HPDE6-E6E7 (cell line): ENCODE measurements at regions not wholly inside any gene's neighbourhood (a gene's known extent, or its start where the extent isn't known, plus 50 kb on each side); places are given as distances from the start of the nearest gene placed in this dataset.

Source experiments
- DNase-seq: peaks from one replicate; pipeline ENCODE4 v3.0.0; 2011; ENCODE audit warnings: missing footprints; ENCODE audit errors: extremely low spot score

DNA sequence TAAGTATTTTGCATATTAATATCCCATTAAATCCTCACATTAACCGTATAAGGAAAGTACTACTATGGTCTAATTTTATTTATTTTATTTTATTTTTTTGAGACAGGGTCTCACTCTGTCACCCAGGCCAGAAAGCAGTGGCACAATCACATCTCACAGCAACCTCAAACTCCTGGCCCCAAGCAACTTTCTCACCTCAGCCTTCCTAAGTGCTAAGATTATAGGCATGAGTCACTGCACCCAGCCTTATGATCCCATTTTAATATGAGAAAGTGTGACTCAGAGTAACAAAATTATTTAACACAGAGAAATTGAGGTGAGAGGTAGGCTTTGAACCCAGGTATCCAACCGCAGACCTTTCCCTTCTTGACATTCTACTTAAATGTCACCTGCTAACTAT, 330.0 kb upstream of the POU3F3 start:
- DNase-seq, result no peak

DNA sequence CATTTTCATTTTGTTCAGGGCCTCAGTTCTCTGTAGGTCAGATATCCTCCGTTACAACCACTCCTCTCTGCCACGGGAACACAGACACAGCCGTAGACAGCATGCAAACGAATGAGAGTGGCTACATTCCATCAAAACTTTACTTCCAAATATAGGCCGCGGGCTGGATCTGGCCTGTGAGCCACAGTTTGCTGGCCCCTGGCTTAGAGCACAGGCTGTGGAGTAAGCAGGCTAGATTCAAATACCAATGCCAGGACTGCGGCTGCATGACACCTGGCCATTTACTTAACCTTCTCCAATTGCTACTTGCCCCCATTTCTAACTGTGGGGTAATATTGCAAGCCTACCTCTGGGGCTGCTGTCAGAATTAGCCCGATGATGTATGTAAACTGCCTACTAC, 325.8 kb upstream of the POU3F3 start:
- no peak for DNase-seq

DNA sequence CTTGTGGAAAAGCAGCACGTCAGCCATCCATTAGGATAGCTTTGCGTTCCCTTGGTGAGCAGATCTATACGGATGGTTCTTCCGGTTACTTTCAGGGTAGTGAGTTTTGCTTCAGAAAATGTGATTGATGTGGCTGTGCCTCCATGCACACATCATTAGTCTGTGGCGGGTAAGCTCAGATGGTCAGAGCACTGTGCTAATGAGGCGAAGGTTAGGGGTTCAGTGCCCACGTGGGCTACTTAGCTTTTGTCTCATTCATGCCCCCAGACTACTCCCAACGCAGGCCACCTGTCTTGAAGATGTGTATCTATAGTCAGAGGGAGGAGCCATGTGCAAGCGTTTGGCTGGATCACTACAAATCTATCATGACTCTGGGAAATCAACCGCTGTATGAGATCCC, 322.8 kb upstream of the POU3F3 start:
- DNase-seq, result no peak

DNA sequence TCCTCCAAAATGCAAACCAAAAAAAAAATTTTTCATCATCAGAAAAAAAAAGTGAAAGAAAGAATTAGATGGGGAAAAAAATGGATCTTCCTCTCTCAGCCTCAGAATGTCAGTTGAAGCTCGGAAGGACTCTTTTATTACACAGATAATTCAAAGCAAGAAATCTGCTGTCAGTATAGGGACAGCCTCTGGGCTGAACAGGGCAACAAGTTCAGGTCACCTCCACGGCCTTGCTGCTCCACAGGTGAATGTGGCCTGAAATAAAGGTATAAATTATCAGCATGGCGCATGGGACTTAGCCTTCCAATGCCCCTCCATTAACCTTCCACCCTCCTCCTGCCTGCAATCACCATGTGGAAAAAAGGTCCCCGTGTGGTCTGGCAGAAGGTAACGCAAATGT, 316.8 kb upstream of the POU3F3 start:
- no peak for DNase-seq

DNA sequence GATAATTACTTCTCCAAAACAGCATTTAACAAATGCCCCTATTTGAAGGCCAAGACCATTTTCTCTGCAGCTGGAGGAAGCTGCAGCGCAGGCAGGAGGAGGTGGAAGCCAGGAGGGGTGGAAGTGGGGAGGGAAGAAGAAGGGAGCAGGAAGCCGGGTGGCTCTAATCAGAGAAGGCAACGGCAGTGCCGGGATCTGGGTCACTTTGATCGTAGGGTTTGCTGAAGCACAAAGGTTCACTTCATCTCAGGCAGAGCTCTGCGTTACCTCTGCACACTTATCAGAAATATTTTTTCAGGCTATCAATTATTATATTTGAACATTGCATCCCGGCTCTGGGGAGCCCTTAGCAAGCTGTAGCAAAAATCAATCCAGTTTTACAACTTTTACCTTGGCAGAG, 315.8 kb upstream of the POU3F3 start:
- no peak for DNase-seq

DNA sequence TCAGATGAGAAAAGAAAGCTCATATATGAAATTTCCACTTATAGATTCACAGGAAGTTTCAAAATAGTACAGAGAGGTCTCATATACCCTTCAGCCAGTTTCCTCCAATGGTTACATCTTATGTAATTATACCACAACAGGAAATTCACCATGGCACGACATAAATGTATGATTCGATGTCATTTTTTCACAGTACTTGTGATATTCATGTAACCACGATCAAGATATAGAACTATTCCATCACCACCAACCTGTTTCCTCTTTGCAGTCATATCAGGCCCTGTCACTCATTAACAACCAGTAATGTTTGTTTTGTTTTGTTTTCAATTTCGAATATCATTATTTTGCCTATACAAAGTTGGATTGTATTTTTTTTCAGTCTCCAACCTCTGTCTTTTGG, 314.3 kb upstream of the POU3F3 start:
- DNase-seq, result no peak

DNA sequence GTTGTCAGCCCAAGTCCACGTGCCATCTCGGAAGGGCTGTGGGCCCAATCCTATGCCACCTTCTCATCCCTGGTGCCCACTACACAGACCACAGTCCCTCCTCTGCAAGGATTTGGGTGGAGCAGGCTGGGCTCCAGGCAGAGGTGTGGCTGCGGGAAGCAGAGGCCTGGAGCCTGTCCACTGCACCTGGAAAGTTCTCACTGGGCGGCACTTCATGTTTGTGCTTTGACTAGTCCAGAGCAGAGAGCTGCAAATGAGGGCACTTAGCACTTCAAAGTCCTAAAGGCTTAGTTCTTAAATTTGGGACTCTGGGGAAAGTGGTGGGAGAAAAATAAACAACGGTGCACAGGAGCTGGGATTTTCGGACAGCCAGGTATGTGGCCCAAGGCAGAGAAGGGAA, 308.9 kb upstream of the POU3F3 start:
- DNase-seq, result no peak

DNA sequence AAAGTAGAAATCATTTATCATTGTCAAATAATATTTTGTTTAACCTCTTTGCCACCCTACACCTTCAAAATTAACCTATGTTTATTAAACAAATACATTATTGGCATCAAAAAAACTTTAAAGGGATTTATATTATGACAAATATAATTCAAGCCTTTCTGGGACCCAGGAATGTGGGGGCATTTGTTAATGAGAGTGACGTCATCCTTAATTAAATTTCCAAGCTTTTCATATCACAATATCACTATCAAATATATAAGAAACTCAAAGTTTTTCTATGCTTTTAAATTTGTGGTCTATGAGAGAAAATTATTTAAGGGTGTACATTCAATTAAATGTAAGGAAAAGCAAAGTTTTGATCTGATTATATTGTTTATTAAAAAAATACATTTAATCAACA, 307.4 kb upstream of the POU3F3 start:
- no peak for DNase-seq

DNA sequence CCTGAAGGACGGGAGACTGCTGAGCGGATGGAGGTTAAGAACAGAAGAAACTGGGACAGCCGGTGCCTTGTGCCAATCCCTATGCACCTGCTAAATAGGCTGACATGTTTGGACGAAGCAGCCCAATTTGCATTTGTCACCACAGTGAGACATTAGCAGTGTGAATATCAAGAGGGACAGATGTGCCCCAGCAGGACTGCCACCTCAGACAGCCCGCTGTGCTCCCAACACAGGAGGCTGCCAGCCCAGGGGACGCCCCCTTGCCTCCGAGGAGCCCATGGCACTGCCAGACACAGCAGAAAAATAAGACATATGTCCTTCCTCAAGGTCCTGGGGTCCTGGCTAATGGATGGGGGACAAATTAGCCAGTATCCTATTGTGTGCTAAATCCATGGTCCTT, 306.7 kb upstream of the POU3F3 start:
- no peak for DNase-seq

DNA sequence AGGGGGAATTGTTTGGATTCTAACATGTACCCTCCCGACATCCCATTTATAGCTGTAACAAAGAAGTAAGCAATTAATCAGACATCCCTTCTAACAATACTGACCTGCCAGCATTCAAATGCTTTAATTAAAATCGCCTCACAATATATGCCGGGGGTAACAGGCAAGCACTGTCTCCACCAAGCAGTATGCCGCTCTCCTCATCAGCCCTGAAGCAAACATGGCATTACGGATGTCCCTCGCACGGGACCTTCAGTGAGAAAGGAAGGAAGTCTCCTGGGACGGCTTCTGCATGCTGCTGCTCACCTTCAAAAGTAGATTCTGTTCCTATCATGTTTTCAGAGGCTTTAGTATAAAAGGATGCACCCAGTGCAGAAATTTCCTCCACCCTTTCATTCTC, 292.7 kb upstream of the POU3F3 start:
- no peak for DNase-seq

DNA sequence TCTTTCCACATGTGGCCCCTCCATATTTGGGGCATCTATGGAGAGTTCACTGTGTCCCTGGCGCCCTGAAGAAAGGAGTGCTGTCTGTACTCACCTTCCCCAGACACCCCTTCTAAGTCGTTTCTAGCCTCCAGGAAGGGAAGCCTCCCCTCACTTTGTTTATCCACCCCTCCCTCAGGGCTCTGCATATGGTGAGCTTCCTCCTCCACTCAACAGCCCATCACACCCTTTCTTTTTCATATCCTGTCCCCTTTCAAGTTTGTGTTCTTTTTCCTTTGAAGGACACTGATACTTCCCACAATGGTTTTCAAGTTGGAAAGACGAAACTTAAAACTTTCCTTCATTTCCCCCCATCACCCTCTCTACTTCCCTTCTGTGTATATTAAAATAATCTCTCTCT, 291.4 kb upstream of the POU3F3 start:
- DNase-seq, result no peak

DNA sequence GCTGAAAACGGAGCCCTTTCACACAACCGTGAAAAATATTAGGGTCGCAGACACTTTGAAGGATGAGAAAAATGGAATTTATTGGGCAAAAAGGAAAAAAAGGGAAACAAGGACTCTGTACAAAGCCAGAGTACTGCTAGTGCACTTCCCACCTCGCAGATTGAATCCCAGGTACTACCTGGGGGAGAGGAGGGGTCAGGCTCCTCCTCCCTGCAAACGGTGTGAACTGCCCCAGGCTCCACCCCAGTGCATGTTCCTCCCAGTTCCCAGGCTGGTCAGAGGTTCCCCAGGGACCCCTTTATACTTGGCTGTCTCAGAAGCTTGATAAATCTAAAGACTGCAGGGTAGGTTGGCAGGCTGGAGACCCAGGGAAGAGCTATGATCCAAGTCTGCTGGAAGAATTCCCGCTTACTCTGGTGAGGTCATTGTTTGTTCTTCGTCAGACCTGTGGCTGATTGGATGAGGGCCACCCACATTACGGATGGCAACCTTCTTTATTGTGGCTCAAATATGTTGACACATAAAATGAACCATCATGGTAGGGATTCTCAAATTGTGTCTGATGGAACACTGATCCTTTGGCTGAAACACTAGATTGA, 290.4 kb upstream of the POU3F3 start:
- no peak for DNase-seq

DNA sequence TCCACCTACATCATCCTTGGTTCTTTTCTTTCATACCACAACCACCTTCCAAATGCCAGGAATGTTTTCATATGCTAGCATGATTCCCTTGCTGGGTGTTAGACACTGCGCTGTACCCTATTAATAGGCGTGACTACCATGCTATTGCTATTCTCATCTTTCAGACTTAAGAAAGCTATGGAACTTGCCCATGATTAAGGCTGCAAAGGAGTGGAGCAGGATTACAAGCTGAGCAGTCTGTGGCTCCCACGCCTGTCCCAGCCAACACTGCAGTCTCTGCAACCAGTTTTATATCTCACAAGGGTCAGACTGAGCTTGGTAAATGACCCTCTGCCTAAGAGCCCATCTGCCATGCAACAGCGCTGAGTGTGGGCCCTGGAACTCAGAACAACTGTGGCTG, 285.7 kb upstream of the POU3F3 start:
- DNase-seq, result no peak

DNA sequence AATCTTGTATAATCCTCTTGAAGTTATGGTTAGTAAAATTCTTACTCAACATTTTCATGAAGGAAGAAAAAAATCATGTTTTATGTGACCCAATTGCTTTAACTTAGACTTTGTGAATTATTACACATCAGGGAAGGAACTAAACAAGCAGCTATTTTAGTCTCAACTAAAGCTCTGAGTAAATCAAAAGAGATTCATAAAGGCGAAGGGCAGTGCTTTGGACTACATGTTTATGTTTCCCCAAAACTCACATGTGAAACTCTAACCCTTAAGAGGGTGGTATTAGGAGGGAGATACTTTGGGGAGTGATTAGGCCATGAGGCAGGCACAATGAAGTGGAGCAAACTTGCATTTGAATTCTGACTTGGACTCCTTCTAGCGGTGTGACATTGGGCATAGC, 283.7 kb upstream of the POU3F3 start:
- DNase-seq, result no peak

DNA sequence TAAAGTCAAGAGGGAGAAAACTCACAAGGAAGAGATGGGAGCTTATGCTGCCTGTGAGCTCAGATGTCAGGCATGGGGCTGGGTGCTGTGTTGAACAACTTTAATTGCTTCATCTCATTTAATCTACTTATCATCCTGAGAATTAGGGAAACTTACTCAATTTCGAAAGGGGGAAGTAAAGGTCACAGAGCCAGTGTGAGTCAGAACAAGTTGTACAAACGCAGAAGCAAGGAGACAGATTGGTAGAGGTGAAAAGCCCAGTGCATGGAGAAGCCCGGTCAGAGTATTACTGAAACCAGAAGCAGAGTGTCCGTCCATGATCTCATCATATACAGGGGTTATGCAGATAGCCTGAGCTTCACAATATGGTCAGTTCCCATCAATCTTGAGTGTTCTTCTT, 281.1 kb upstream of the POU3F3 start:
- DNase-seq, result no peak

DNA sequence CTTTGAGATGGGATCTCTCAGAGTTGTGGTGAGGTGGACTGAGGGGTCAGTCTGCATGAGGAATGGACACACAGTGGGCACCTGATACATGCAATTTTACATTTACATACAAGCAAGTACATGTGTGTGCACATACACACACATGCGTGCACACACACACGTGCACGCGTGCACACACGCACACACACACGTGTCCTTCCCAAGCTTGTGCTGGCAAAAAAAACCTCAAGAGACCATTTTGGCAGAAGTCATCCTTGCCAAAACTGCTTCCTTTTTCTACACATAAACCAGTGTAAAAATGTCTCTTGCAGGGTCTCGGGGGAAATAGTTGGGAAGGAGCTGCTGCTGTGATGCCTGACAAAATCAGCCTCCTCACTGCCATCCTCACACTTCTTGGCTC, 279.5 kb upstream of the POU3F3 start:
- no peak for DNase-seq

DNA sequence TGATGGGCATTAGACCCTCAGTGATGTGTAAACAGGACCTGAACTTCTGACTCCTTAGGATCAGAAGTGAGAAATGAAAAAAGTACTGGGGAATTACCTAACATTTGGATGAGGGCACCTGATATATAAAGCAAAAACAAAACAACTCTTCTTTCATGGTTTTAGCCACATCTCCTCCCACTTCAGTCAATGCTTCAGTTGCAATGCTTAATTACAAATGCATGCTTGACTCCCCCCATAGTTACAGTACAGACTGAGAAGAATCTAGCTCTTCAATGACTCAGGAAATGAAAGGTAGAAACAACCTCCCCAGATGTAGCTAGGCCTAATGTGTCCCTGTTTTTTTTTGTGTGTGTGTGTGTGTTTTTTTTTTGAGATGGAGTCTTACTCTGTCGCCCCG, 276.8 kb upstream of the POU3F3 start:
- no peak for DNase-seq

DNA sequence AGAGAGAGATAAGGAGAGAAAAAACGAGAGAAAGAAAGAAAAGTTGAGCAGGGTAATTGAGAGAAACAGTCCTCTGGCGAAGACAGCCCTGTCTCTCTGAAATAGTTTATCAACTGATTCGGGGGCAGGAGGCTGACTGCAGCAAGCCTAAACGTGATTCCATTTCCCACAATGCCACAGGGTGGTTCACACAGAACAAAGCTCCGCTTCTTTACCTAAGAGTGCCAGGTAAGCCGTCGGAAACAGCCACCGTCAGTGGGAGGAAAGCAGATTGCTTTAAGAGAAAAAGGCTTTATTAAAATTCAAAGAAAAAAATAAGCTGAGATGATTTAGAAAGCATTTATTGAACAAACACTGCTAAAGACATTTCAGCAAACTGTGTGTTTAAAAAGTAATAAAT, 271.4 kb upstream of the POU3F3 start:
- DNase-seq, result no peak

DNA sequence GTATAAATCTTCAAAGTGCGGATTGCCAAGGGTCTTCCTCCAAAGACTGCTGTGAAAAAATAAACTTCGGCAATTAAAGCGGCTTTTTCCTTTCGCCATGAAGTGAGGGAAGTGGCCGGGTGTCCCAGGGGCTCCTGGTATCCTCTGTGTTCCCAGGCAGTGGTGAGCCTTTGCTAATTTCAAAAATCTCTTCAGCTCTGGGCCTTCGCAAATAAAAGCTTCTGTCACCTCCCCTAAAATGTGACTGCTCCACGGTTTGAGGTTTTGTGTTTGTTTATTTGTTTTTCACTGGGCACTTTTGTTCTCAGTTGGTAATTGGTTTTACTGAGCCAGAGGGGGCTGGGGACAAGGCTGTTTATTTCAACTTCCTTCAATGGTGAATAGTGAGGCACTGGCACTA, 270.1 kb upstream of the POU3F3 start:
- DNase-seq, result no peak

DNA sequence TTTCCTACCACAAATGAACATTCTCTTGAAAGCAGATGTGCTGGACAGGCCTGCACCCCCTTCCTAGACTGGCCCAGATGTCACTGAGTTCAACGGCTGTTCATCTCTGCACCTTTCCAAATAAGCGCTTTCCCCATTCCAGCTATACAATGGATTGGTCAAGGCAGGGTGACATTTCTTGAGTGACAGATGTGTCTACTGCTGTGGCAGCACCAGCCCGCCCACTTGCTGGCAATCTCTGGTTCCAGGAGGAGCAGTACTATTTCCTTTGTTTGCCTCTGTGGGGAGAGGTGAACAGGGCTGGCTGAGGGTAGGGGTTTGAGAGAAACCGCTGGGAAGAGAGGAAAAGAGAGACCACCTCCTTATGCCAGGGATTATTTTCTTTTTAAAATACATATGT, 269.5 kb upstream of the POU3F3 start:
- no peak for DNase-seq

DNA sequence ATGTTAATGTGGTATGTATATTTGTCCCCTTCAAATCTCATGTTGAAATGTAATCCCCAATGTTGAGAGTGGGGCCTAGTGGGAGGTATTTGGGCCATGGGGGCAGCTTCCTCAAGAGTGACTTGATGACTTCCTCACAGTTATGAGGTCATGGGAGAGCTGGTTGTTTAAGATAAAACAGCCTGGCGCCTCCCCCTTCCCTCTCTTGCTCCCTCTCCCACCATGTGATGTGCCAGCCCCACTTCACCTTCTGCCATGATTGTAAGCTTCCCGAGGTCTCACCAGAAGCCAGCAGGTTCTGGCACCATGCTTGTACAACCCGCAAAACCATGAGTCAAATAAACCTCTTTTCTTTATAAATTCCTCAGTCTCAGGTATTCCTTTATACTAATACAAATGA, 258.3 kb upstream of the POU3F3 start:
- DNase-seq, result no peak

DNA sequence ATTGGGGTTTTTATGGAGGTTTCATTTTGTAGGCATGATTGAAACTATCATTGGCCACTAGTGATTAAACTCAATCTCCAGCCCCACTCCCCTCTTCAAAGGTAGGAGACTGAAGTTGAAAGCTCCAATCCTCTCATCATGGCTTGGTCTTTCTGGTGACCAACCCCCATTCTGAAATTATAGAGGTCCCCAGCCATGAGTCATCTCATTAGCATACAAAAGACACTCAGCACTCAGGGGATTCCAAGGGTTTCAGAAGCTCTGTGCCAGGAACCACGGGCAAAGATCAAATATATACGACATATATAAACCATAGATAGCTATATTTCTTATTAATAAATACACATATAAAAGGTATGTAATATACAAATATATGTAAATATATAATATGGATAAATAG, 256.0 kb upstream of the POU3F3 start:
- no peak for DNase-seq

DNA sequence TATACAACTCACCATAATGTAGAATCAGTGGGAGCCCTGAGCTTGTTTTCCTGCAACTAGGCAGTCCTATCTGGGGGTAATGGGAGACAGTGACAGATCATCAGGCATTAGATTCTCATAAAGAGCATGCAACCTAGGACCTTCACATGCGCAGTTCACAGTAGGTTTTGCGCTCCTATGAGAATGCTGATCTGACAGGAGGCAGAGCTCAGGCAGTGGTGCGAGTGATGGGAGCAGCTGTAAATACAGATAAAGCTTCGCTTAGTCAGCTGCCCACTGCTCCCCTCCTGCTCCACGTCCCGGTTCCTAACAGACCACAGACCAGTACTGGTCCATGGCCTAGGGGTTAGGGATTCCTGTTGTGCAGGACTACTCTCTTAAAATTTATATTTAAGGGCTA, 255.3 kb upstream of the POU3F3 start:
- DNase-seq, result no peak

DNA sequence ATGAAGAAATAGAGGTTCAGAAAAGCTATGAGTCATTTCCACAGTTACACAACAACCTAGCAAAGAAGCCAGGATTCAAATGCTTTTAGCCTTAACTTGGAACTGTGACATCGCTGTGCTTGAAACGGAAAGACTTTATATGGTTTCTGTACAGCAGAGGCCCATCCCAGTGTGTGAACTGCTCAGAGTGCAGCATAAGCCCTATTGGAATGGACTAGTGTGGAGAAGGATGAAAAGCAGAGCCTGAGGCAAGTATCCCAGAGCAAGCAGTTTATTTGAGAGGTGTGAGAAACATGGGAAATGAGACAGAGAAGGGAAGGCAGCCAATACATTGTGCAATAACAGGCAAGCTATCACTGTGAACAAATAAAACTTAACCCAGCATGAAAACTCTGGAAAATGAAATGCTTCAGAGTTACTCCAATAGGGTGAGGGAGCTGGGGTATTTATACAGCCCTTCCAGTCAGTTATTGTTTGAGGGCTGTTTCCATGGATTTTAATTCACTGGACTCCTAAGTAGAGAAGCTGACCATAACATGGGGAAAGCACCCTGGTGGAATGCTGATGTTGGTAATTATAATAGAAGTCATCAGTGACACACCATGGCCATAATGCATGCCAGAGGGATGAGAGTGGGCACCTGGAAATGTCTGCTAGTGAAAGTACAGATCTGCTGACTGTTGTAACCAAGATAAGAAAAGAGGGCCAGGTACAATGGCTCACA, 254.0 kb upstream of the POU3F3 start:
- DNase-seq, result no peak
